GM12878 (cell line): ENCODE measurements at regions not wholly inside any gene's neighbourhood (a gene's known extent, or its start where the extent isn't known, plus 50 kb on each side); places are given as distances from the start of the nearest gene placed in this dataset.

Source experiments
- ATF2 ChIP-seq: IDR thresholded peaks from 2 replicates; pipeline ENCODE4 v1.6.1; 2012; ENCODE audit warnings: low read length, inconsistent platforms
- CTCF ChIP-seq, 3 experiments: IDR thresholded peaks in 2 of 3; conservative IDR thresholded peaks in 1 of 3; 2 replicates each; pipeline ENCODE4 v1.5.1; 2011; ENCODE audit warnings: low read depth in 3 of 3, low read length in 3 of 3, mild to moderate bottlenecking in 3 of 3, control low read depth in 2 of 3, moderate library complexity in 2 of 3, inconsistent platforms in 1 of 3, mixed read lengths in 1 of 3; ENCODE audit not compliant: control insufficient read depth in 2 of 3, insufficient read depth in 1 of 3; ENCODE audit errors: extremely low read depth in 1 of 3
- MXI1 ChIP-seq: fragments of 150-350 bp; IDR thresholded peaks from 2 replicates; pipeline ENCODE4 v1.6.1; 2011; ENCODE audit warnings: low read depth, mild to moderate bottlenecking, inconsistent platforms, low read length, improper control_type of control experiment
- MYC ChIP-seq: IDR thresholded peaks from 2 replicates; pipeline ENCODE4 v1.6.1; 2011; ENCODE audit warnings: mild to moderate bottlenecking, low read length, moderate library complexity, inconsistent platforms; ENCODE audit not compliant: insufficient read depth, insufficient replicate concordance, insufficient read length, severe bottlenecking
- NRF1 ChIP-seq: conservative IDR thresholded peaks from 2 replicates; pipeline ENCODE4 v1.6.1; 2011; ENCODE audit warnings: mild to moderate bottlenecking, low read depth, low read length, improper control_type of control experiment
- ZNF207 ChIP-seq: fragments of 450-650 bp; IDR thresholded peaks from 2 replicates; pipeline ENCODE4 v1.6.1; 2014; ENCODE audit warnings: antibody characterized with exemption, mild to moderate bottlenecking, borderline replicate concordance
- TF ChIP-seq, protein P1 (sequence below): fragments of 450-650 bp; formaldehyde crosslinking; IDR thresholded peaks from 2 replicates; pipeline ENCODE4 v1.5.0; 2022; ENCODE audit warnings: mild to moderate bottlenecking, missing genetic modification characterization

GRCh38 chr6:85118652-85119235, 331.1 kb upstream of the NT5E start (continued):
- TF ChIP-seq, protein P1, sequence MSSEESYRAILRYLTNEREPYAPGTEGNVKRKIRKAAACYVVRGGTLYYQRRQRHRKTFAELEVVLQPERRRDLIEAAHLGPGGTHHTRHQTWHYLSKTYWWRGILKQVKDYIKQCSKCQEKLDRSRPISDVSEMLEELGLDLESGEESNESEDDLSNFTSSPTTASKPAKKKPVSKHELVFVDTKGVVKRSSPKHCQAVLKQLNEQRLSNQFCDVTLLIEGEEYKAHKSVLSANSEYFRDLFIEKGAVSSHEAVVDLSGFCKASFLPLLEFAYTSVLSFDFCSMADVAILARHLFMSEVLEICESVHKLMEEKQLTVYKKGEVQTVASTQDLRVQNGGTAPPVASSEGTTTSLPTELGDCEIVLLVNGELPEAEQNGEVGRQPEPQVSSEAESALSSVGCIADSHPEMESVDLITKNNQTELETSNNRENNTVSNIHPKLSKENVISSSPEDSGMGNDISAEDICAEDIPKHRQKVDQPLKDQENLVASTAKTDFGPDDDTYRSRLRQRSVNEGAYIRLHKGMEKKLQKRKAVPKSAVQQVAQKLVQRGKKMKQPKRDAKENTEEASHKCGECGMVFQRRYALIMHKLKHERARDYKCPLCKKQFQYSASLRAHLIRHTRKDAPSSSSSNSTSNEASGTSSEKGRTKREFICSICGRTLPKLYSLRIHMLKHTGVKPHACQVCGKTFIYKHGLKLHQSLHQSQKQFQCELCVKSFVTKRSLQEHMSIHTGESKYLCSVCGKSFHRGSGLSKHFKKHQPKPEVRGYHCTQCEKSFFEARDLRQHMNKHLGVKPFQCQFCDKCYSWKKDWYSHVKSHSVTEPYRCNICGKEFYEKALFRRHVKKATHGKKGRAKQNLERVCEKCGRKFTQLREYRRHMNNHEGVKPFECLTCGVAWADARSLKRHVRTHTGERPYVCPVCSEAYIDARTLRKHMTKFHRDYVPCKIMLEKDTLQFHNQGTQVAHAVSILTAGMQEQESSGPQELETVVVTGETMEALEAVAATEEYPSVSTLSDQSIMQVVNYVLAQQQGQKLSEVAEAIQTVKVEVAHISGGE (CRISPR knock-in tag): no peak
- no peak for TF ChIP-seq CTCF (IDR thresholded peaks at IDR 0.05 in 2 of 3, conservative IDR thresholded peaks at IDR 0.05 in 1 of 3; ENCODE audit: control insufficient read depth in 2 of 3, extremely low read depth in 1 of 3, insufficient read depth in 1 of 3, low read depth in 3 of 3, low read length in 3 of 3)
- TF ChIP-seq MXI1: no peak
- no peak for TF ChIP-seq MYC
- TF ChIP-seq ZNF207: no peak
- no peak for TF ChIP-seq ATF2
- TF ChIP-seq NRF1: no peak
